Hypothalamus (tissue), 51 donors: ENCODE measurements at regions not wholly inside any gene's neighbourhood (a gene's known extent, or its start where the extent isn't known, plus 50 kb on each side); places are given as distances from the start of the nearest gene placed in this dataset.

Experiments used
- DNase-seq, 51 donors: peaks; one replicate each; lab custom pipeline; 2025; lab: John Stamatoyannopoulos, UW

GRCh38 chr18:21162786-21163185 is 51.2 kb upstream of the ROCK1 start:
- DNase-seq: no peak

GRCh38 chr18:21163647-21164547 is 52.3 kb upstream of the ROCK1 start:
- DNase-seq: peak in 2 of 51 donors; percentile 1 to 14

GRCh38 chr18:21164548-21165095 is 53.0 kb upstream of the ROCK1 start:
- DNase-seq: no peak

- peak in 9 of 51 donors; percentile 3 to 53 (median 12) for DNase-seq
Observed at GRCh38 chr18:21167641-21168377, 56.2 kb upstream of the ROCK1 start.

- DNase-seq: no peak
Observed at GRCh38 chr18:21168880-21169279, 57.3 kb upstream of the ROCK1 start.

GRCh38 chr18:21177822-21178221 is 64.2 kb upstream of the GREB1L start:
- no peak for DNase-seq

- peak in 19 of 51 donors; percentile 1 to 53 (median 19) for DNase-seq
Observed at GRCh38 chr18:21179590-21180220, 62.3 kb upstream of the GREB1L start.

GRCh38 chr18:21180588-21180987 is 61.4 kb upstream of the GREB1L start:
- DNase-seq: no peak

GRCh38 chr18:21181766-21182165 is 60.3 kb upstream of the GREB1L start:
- DNase-seq: no peak

GRCh38 chr18:21183670-21184069 is 58.4 kb upstream of the GREB1L start:
- DNase-seq: no peak

- DNase-seq: no peak
Observed at GRCh38 chr18:21184396-21184996, 57.5 kb upstream of the GREB1L start.

- DNase-seq: no peak
Observed at GRCh38 chr18:21187886-21188285, 54.1 kb upstream of the GREB1L start.

GRCh38 chr18:21191596-21192307 is 50.3 kb upstream of the GREB1L start:
- peak in 39 of 51 donors; percentile 1 to 87 (median 38) for DNase-seq
